Neural cell (in vitro differentiated cells): ENCODE measurements at regions not wholly inside any gene's neighbourhood (a gene's known extent, or its start where the extent isn't known, plus 50 kb on each side); places are given as distances from the start of the nearest gene placed in this dataset.

Experiments
- H2AFZ ChIP-seq: fragments of 200-600, 300-800 bp; sonication (generic), shearing (Covaris generic); 2 replicates; pipeline ENCODE4 v1.6.0; 2014; ENCODE audit warnings: low read depth, mild to moderate bottlenecking, antibody characterized with exemption, low read length, moderate library complexity
- H3F3A ChIP-seq: fragments of 200-600 bp; shearing (Covaris generic); 2 replicates; pipeline ENCODE4 v1.6.1; 2016; ENCODE audit warnings: mild to moderate bottlenecking, moderate library complexity, mixed read lengths, antibody characterized with exemption, low read length; ENCODE audit not compliant: insufficient read depth, poor library complexity, severe bottlenecking
- H3K27ac ChIP-seq: fragments of 200-600, 300-800 bp; sonication (generic), shearing (Covaris generic); 2 replicates; pipeline ENCODE4 v1.5.1; 2014; ENCODE audit warnings: mild to moderate bottlenecking, low read length, moderate library complexity
- H3K27me3 ChIP-seq: fragments of 300-800, 200-600 bp; sonication (generic), shearing (Covaris generic); 2 replicates; pipeline ENCODE4 v1.6.0; 2014; ENCODE audit warnings: mild to moderate bottlenecking, low read depth, low read length, moderate library complexity; ENCODE audit not compliant: insufficient read depth
- H3K36me3 ChIP-seq: fragments of 300-800, 200-600 bp; sonication (generic), shearing (Covaris generic); 2 replicates; pipeline ENCODE4 v1.5.1; 2014; ENCODE audit warnings: mild to moderate bottlenecking, antibody characterized with exemption, low read length, moderate library complexity; ENCODE audit not compliant: insufficient read depth
- H3K4me2 ChIP-seq: fragments of 300-800, 200-600 bp; sonication (generic), shearing (Covaris generic); 2 replicates; pipeline ENCODE4 v1.6.0; 2014; ENCODE audit warnings: mild to moderate bottlenecking, low read length
- H3K4me3 ChIP-seq: fragments of 300-800, 200-600 bp; sonication (generic), shearing (Covaris generic); 2 replicates; pipeline ENCODE4 v1.5.1; 2014; ENCODE audit warnings: mild to moderate bottlenecking, low read length, moderate library complexity
- H3K79me2 ChIP-seq: fragments of 200-600 bp; shearing (Covaris generic); replicated peaks from 2 replicates; pipeline ENCODE4 v1.6.0; 2014; ENCODE audit warnings: mild to moderate bottlenecking, low read length, moderate library complexity; ENCODE audit not compliant: insufficient read depth
- H3K9ac ChIP-seq: fragments of 300-800, 200-600 bp; sonication (generic), shearing (Covaris generic); 2 replicates; pipeline ENCODE4 v1.6.1; 2016; ENCODE audit warnings: mild to moderate bottlenecking, low read length, mixed read lengths
- H3K9me2 ChIP-seq: fragments of 200-600 bp; shearing (Covaris generic); 2 replicates; pipeline ENCODE4 v1.6.1; 2016; ENCODE audit warnings: mild to moderate bottlenecking, low read length, mixed read lengths; ENCODE audit not compliant: insufficient read depth
- H3K9me3 ChIP-seq: fragments of 200-600, 300-800 bp; sonication (generic), shearing (Covaris generic); 2 replicates; pipeline ENCODE4 v1.6.1; 2016; ENCODE audit warnings: mild to moderate bottlenecking, mixed run types, low read length, moderate library complexity, mixed read lengths
- H4K20me1 ChIP-seq: fragments of 200-600 bp; shearing (Covaris generic); 2 replicates; pipeline ENCODE4 v1.6.1; 2016; ENCODE audit warnings: mild to moderate bottlenecking, mixed run types; ENCODE audit not compliant: insufficient read depth
- CTCF ChIP-seq: fragments of 450-650 bp; IDR thresholded peaks from 2 replicates; pipeline ENCODE4 v1.5.1; 2014; ENCODE audit warnings: antibody characterized with exemption, mild to moderate bottlenecking, moderate library complexity; ENCODE audit not compliant: poor library complexity, severe bottlenecking
- EP300 ChIP-seq: fragments of 450-650 bp; conservative IDR thresholded peaks from 2 replicates; pipeline ENCODE4 v1.6.1; 2014; ENCODE audit warnings: antibody characterized with exemption, mild to moderate bottlenecking, moderate library complexity; ENCODE audit not compliant: poor library complexity, severe bottlenecking
- EZH2 ChIP-seq: fragments of 200-600, 300-800 bp; shearing (Covaris generic), sonication (generic); IDR thresholded peaks from 2 replicates; pipeline ENCODE4 v1.6.1; 2014; ENCODE audit warnings: antibody characterized with exemption, low read length, borderline replicate concordance, mild to moderate bottlenecking; ENCODE audit not compliant: insufficient read depth, poor library complexity, severe bottlenecking
- MXI1 ChIP-seq: fragments of 450-650 bp; conservative IDR thresholded peaks from 2 replicates; pipeline ENCODE4 v1.6.1; 2014; ENCODE audit warnings: antibody characterized with exemption, mild to moderate bottlenecking; ENCODE audit not compliant: poor library complexity, severe bottlenecking
- POLR2AphosphoS5 ChIP-seq: IDR thresholded peaks from 2 replicates; pipeline ENCODE4 v1.6.1; 2012
- RAD21 ChIP-seq: fragments of 450-650 bp; conservative IDR thresholded peaks from 2 replicates; pipeline ENCODE4 v1.6.1; 2014; ENCODE audit warnings: antibody characterized with exemption, mild to moderate bottlenecking, moderate library complexity
- REST ChIP-seq: IDR thresholded peaks from 2 replicates; pipeline ENCODE4 v1.6.1; 2012; ENCODE audit warnings: borderline replicate concordance
- SMC3 ChIP-seq: fragments of 450-650 bp; conservative IDR thresholded peaks from 2 replicates; pipeline ENCODE4 v1.6.1; 2014; ENCODE audit warnings: antibody characterized with exemption, mild to moderate bottlenecking, moderate library complexity; ENCODE audit not compliant: poor library complexity
- TAF1 ChIP-seq: IDR thresholded peaks from 2 replicates; pipeline ENCODE4 v1.6.1; 2012; ENCODE audit warnings: low read depth

DNA sequence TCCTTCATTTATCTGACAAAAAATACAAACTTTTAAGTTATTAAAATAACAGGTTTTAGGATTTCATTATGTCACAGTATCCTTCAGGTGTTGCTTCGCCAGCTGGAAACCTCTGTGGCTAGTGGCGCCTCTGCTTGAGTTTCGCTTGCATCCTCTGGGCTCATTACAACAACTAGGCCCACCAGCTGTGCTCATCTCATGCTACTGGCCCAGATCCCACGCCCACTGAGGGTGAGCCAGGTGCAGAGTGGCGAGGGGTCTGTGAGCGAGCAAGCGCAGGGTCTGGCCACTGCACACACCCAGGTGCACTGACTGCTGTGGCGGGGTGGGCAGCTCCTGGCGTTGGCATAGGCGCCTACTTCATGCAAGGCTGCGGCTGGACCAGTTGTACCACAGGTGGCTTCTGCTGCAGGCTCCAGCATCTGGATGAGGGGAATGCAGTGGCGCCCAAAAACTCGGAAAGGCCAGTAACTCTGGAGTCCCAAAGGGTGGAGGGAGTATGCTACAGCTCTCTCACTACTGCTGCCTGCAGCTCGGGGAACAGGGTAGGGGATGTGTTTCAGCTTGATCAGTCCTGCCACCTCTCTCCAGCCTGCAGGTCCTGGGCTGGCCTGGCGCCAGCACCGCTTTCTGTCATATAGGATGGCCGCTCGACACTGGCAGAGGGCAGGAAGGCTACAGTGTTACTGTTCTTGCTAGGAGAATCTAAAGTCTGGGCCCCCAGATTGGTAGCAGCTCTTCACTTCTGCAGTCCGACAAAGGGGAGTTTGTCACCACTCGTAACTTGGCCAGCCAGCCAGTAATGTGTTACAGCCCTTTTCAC, 452.1 kb downstream of the TUSC1 start:
- H3K9me3 ChIP-seq = no peaks in the 10 kb centered on the region
- H3K79me2 ChIP-seq = no peaks in the 10 kb centered on the region
- no peak overlapping the region for H3K4me2 ChIP-seq
- H3K27me3 ChIP-seq = no peaks in the 10 kb centered on the region
- no peak overlapping the region for H3K9ac ChIP-seq
- H2AFZ ChIP-seq = no peak overlapping the region
- H4K20me1 ChIP-seq = no peaks in the 10 kb centered on the region
- no peak overlapping the region for H3K4me3 ChIP-seq
- H3K36me3 ChIP-seq = no peaks in the 10 kb centered on the region
- no peaks in the 10 kb centered on the region for H3F3A ChIP-seq
- H3K27ac ChIP-seq = no peak overlapping the region
- no peaks in the 10 kb centered on the region for H3K9me2 ChIP-seq
- TF ChIP-seq MXI1 (no peak), REST (no peak), CTCF (no peak), SMC3 (no peak), RAD21 (no peak), EZH2 (no peak), POLR2AphosphoS5 (no peak), EP300 (no peak), TAF1 (no peak)

- Histone ChIP-seq H3F3A (no peaks in the 10 kb centered on the region), H3K27ac (no peak overlapping the region), H3K4me3 (no peak overlapping the region), H3K79me2 (no peaks in the 10 kb centered on the region), H2AFZ (no peak overlapping the region), H4K20me1 (no peaks in the 10 kb centered on the region), H3K27me3 (no peaks in the 10 kb centered on the region), H3K9me2 (no peaks in the 10 kb centered on the region), H3K4me2 (no peak overlapping the region), H3K9ac (no peak overlapping the region), H3K9me3 (no peaks in the 10 kb centered on the region), H3K36me3 (no peaks in the 10 kb centered on the region)
- no peak for TF ChIP-seq SMC3
- TF ChIP-seq RAD21 = no peak
- TF ChIP-seq MXI1 = no peak
- no peak for TF ChIP-seq REST
- TF ChIP-seq TAF1 = no peak
- TF ChIP-seq CTCF = no peak
- no peak for TF ChIP-seq EZH2
Observed at GRCh38 chr9:25224996-25225395, 453.2 kb downstream of the TUSC1 start.
